HG02763 (cell line): ENCODE measurements at regions not wholly inside any gene's neighbourhood (a gene's known extent, or its start where the extent isn't known, plus 50 kb on each side); places are given as distances from the start of the nearest gene placed in this dataset.

Experiments used
- ATAC-seq: cut with Tn5 transposase; IDR thresholded peaks from one replicate; pipeline ENCODE4 v1.9.1; 2021; ENCODE audit warnings: mild to moderate bottlenecking, moderate library complexity; ENCODE audit not compliant: unreplicated experiment

GRCh38 chr2:228722311-228722710 is 540.8 kb upstream of the SPHKAP start:
- no peak for ATAC-seq

- ATAC-seq = no peak
Observed at GRCh38 chr2:228720895-228721294, 539.4 kb upstream of the SPHKAP start.

- ATAC-seq = no peak
Observed at GRCh38 chr2:228709788-228710371, 528.4 kb upstream of the SPHKAP start.

- ATAC-seq = no peak
Observed at GRCh38 chr2:228707846-228708245, 526.4 kb upstream of the SPHKAP start.

- no peak for ATAC-seq
Observed at GRCh38 chr2:228705318-228705717, 523.8 kb upstream of the SPHKAP start.

GRCh38 chr2:228703152-228703551 is 521.7 kb upstream of the SPHKAP start:
- ATAC-seq = no peak

GRCh38 chr2:228701506-228701905 is 520.0 kb upstream of the SPHKAP start:
- ATAC-seq = no peak

GRCh38 chr2:228700638-228701037 is 519.2 kb upstream of the SPHKAP start:
- no peak for ATAC-seq

GRCh38 chr2:228699888-228700287 is 518.4 kb upstream of the SPHKAP start:
- no peak for ATAC-seq

- ATAC-seq = no peak
Observed at GRCh38 chr2:228699400-228699799, 517.9 kb upstream of the SPHKAP start.

GRCh38 chr2:228698963-228699362 is 517.5 kb upstream of the SPHKAP start:
- no peak for ATAC-seq

GRCh38 chr2:228697456-228697855 is 516.0 kb upstream of the SPHKAP start:
- ATAC-seq = no peak

GRCh38 chr2:228690681-228691080 is 509.2 kb upstream of the SPHKAP start:
- no peak for ATAC-seq

GRCh38 chr2:228689053-228689452 is 507.6 kb upstream of the SPHKAP start:
- ATAC-seq = no peak

- ATAC-seq = no peak
Observed at GRCh38 chr2:228688007-228688645, 506.6 kb upstream of the SPHKAP start.

- ATAC-seq = no peak
Observed at GRCh38 chr2:228681979-228682378, 500.5 kb upstream of the SPHKAP start.

- ATAC-seq = no peak
Observed at GRCh38 chr2:228681426-228681825, 499.9 kb upstream of the SPHKAP start.

- ATAC-seq = no peak
Observed at GRCh38 chr2:228678110-228678509, 496.6 kb upstream of the SPHKAP start.

- ATAC-seq = no peak
Observed at GRCh38 chr2:228675646-228676045, 494.2 kb upstream of the SPHKAP start.

GRCh38 chr2:228675091-228675490 is 493.6 kb upstream of the SPHKAP start:
- no peak for ATAC-seq

GRCh38 chr2:228673876-228674554 is 492.5 kb upstream of the SPHKAP start:
- ATAC-seq = no peak

- ATAC-seq = no peak
Observed at GRCh38 chr2:228669690-228670089, 488.2 kb upstream of the SPHKAP start.
